AG04450 (cell line): ENCODE measurements at regions not wholly inside any gene's neighbourhood (a gene's known extent, or its start where the extent isn't known, plus 50 kb on each side); places are given as distances from the start of the nearest gene placed in this dataset.
"Not testable (repeated sequence)": the region's sequence is repeated elsewhere in the genome, so short reads cannot be mapped to it uniquely, and the experiment has no call there.

Experiments
- CTCF ChIA-PET: fragments of 300-600, 350-600 bp; formaldehyde crosslinking; extraction: SDS; loops from one replicate; lab custom pipeline; 2022; ENCODE audit warnings: antibody characterized with exemption, inconsistent platforms; lab: Charles Lee
- POLR2A ChIA-PET: fragments of 350-600 bp; formaldehyde crosslinking; extraction: SDS; loops from one replicate; lab custom pipeline; 2021; ENCODE audit warnings: antibody characterized with exemption, inconsistent platforms; lab: Yijun Ruan, JAX
- DNase-seq: peaks from one replicate; pipeline ENCODE4 v3.0.0-alpha.2; 2011; ENCODE audit warnings: low read depth, low spot score
- H3K27ac ChIP-seq: one replicate; pipeline ENCODE4 v1.5.1; 2012; ENCODE audit warnings: low read depth, low read length, control low read depth
- H3K27me3 ChIP-seq: one replicate; pipeline ENCODE4 v1.6.0; 2012; ENCODE audit warnings: low read length; ENCODE audit not compliant: control insufficient read depth, insufficient read depth
- H3K4me3 ChIP-seq: 2 replicates; pipeline ENCODE4 v1.5.1; 2011; ENCODE audit warnings: mild to moderate bottlenecking, low read depth, low read length, control low read depth
- H3K9me3 ChIP-seq: 2 replicates; pipeline ENCODE4 v1.5.1; 2012; ENCODE audit warnings: low read length; ENCODE audit not compliant: control insufficient read depth, insufficient read depth
- TF ChIP-seq, protein P1 (sequence below): IDR thresholded peaks from 2 replicates; pipeline ENCODE4 v1.5.1; 2011; ENCODE audit warnings: low read depth, low read length, control low read depth, inconsistent platforms

GRCh38 chr9:1173211-1173610, 123.1 kb downstream of the DMRT2 start:
- Histone ChIP-seq H3K27me3 (no peaks in the 10 kb centered on the region), H3K9me3 (no peaks in the 10 kb centered on the region), H3K27ac (no peak overlapping the region), H3K4me3 (no peak overlapping the region)
- ChIA-PET POLR2A (no interaction called here), CTCF (no interaction called here)
- no peak for DNase-seq
- TF ChIP-seq, protein P1, sequence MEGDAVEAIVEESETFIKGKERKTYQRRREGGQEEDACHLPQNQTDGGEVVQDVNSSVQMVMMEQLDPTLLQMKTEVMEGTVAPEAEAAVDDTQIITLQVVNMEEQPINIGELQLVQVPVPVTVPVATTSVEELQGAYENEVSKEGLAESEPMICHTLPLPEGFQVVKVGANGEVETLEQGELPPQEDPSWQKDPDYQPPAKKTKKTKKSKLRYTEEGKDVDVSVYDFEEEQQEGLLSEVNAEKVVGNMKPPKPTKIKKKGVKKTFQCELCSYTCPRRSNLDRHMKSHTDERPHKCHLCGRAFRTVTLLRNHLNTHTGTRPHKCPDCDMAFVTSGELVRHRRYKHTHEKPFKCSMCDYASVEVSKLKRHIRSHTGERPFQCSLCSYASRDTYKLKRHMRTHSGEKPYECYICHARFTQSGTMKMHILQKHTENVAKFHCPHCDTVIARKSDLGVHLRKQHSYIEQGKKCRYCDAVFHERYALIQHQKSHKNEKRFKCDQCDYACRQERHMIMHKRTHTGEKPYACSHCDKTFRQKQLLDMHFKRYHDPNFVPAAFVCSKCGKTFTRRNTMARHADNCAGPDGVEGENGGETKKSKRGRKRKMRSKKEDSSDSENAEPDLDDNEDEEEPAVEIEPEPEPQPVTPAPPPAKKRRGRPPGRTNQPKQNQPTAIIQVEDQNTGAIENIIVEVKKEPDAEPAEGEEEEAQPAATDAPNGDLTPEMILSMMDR = no peak

GRCh38 chr9:1173993-1174392, 123.8 kb downstream of the DMRT2 start:
- no peak for DNase-seq
- Histone ChIP-seq H3K27me3 (no peaks in the 10 kb centered on the region), H3K4me3 (no peak overlapping the region), H3K9me3 (no peaks in the 10 kb centered on the region), H3K27ac (no peak overlapping the region)
- TF ChIP-seq, protein P1 = no peak
- CTCF ChIA-PET = no interaction called here
- POLR2A ChIA-PET = no interaction called here

DNA sequence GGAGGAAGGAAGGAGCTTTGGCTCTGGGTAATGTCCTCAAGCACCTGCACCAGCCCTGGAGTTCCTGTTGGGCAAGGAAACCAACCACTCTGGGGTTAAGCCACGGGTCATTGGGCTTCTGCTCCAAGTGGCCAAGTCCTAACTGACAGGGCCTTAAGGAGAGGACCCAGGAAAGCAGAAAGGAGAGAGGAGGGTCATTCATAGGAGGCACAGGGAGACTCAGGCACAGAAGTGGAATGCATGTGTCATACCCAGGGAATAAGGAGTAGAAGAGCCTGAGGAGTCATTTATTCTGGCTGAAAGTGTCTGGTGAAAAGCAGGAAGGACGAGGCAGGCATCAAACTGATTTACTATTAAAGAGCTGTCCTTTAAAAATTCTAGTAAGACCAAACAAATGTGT, 129.2 kb downstream of the DMRT2 start:
- no peak for DNase-seq
- Histone ChIP-seq H3K9me3 (no peaks in the 10 kb centered on the region), H3K27ac (no peak overlapping the region), H3K4me3 (no peak overlapping the region), H3K27me3 (no peaks in the 10 kb centered on the region)
- ChIA-PET POLR2A (no interaction called here), CTCF (no interaction called here)
- TF ChIP-seq, protein P1 = no peak

GRCh38 chr9:1184146-1184545, 134.0 kb downstream of the DMRT2 start:
- TF ChIP-seq, protein P1 = no peak
- H3K27me3 ChIP-seq = no peaks in the 10 kb centered on the region
- POLR2A ChIA-PET = no interaction called here

DNA sequence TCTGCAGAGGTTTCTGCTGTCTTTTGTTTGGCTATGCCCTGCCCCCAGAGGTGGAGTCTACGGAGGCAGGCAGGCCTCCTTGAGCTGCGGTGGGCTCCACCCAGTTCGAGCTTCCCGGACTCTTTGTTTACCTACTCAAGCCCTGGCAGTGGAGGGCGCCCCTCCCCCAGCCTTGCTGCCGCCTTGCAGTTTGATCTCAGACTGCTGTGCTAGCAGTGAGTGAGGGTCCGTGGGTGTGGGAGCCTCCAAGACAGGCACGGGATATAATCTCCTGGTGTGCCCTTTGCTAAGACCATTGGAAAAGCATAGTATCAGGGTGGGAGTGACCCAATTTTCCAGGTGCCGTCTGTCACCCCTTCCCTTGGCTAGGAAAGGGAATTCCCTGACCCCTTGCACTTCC, 137.0 kb downstream of the DMRT2 start:
- H3K27ac ChIP-seq, H3K4me3 ChIP-seq, CTCF ChIA-PET, H3K9me3 ChIP-seq, POLR2A ChIA-PET, DNase-seq, H3K27me3 ChIP-seq: not testable (repeated sequence)

More at GRCh38 chr9:1184146-1184545, 134.0 kb downstream of the DMRT2 start:
- peaks cover 6% of the 10 kb centered on the region; the same call in 1 of the 2 replicates for H3K9me3 ChIP-seq
- CTCF ChIA-PET = no interaction called here
- H3K4me3 ChIP-seq = no peak overlapping the region
- no peak overlapping the region for H3K27ac ChIP-seq
- no peak for DNase-seq

GRCh38 chr9:1195636-1196035, 145.5 kb downstream of the DMRT2 start:
- CTCF ChIA-PET, H3K27ac ChIP-seq, H3K4me3 ChIP-seq, H3K9me3 ChIP-seq, DNase-seq, POLR2A ChIA-PET, H3K27me3 ChIP-seq: not testable (repeated sequence)
